HG02870 (cell line): ENCODE measurements at regions not wholly inside any gene's neighbourhood (a gene's known extent, or its start where the extent isn't known, plus 50 kb on each side); places are given as distances from the start of the nearest gene placed in this dataset.
"Not testable (repeated sequence)": the region's sequence is repeated elsewhere in the genome, so short reads cannot be mapped to it uniquely, and the experiment has no call there.

Source experiments
- ATAC-seq: cut with Tn5 transposase; IDR thresholded peaks from one replicate; pipeline ENCODE4 v1.9.1; 2021; ENCODE audit warnings: mild to moderate bottlenecking, moderate library complexity; ENCODE audit not compliant: unreplicated experiment

DNA sequence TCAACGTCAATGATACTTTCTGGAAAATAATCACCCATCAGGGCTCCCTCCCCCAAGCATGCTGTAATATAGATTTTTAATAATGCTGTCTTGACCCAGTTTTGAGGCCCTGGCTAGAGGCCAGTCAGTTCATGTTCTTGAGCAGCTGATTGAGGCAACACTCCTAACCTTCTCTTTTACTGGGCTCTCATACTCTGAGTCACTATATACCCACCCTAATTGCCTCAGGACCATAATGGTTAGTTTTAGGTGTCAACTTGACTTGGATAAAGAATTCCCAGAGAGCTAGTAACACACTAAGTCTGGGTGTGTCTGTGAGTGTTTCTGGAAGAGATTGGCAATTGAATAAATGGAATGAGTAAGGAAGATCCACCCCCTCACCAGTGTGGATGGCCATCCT, 527.0 kb upstream of the ATP2B1 start:
- ATAC-seq = no peak

DNA sequence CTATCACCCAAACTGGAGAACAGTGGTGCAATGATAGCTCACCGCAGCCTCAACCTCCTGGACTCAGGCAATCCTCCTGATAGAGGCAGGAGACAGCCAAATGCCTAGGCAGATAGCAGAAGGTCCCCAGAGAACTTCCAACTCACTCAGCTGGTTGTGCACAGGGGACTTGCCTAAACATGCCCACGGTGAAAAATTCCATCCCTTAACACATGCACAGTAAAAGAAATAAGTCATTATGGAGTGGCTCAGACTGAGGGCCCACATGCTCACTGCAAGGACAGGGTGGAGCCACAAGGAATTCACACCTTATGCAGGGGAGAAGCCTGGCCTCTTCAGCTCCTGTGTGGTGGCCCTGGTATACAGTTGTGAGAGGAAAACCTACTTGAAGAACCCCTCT, 525.8 kb upstream of the ATP2B1 start:
- ATAC-seq = no peak

DNA sequence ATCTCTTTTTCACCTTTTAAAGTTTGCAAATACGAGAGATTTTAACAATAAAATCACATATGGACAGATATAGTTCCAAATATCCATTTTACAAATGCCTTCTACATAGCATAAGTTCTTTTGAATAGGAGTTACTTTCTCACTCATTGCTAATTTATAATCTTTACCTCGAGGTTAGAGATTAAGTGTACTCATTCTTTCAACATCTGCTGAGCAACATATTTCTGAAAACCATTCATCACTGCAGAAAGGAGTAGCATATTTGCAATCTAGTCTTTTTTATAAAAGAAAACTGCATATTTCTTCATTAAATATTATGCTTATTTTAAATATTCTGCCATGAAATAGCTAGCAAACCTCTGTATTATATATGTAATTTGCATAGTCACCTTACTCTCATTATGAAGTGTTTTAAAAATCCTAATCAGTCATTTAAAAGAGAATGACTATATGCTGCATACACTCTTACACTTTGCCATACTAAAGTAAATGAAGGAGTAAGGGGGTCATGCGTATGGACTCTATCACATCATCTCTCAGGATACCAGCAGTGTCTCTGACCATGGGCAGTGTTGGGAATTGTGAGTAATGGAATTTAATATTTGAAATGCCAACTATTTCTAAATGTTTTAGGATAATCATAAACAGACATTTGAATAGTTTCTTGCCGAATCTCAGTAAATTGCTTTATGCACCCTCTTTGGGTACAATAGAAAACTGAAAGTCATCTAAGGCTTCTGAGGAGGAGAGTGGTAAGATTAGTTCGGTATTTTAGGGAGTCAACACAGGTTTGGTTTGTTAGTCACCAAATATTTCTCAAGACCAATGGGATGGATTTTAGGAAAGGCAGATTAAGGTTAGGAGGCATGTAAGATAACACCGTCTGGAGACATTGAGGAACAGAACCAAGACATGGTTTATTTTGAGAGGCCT, 524.8 kb upstream of the ATP2B1 start:
- no peak for ATAC-seq

DNA sequence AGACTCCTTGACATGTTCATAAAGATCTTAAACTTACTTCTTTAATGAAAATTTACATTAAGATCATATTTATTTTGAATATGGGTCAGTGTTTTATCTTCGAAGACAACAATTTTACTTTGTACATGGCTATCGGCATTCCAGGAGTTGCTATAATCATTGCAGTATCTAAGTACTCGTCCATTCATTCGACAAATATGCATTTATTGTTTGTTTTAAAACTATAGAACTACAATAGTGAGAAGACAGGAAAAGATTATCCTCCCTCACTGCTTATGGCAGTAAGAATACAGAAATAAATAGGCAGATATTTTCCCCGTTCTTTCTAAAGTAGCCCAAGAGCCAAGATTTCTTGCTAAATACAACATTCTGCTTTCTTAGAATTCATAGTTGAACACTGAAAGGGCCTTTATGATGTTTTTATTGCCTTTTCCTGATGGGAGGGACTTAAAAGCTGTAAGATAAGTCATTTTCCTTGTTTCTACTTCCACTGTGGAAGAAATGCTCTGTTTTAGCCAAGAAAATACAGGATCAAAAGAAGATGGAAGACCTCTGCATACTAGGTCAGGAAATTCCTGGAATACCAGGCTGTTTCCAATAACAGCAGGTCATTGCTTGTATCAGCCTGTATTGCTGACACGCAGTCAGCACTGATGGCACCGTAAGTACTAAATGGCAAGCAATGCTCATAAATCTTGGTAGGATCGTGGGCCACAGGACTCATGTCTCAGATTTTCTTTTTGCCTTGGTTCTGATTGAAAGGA, 521.0 kb upstream of the ATP2B1 start:
- no peak for ATAC-seq

DNA sequence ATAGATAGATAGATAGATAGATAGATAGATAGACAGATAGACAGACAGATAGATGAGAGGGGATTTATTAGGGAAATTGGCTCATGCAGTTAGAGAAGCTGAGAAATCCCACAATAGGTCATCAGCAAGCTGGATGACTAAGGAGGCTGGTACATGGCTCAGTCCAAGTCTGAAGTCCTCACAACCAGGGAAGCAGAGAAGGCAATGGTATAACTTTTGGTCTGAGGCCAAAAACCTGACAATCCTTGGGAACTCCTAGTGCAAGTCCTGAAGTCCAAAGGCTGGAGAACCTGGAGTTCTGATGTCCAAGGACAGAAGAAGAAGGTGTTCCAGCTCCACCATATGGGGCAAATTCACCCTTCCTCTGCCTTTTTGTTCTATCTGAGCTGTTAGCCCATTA, 517.6 kb upstream of the ATP2B1 start:
- ATAC-seq = no peak

DNA sequence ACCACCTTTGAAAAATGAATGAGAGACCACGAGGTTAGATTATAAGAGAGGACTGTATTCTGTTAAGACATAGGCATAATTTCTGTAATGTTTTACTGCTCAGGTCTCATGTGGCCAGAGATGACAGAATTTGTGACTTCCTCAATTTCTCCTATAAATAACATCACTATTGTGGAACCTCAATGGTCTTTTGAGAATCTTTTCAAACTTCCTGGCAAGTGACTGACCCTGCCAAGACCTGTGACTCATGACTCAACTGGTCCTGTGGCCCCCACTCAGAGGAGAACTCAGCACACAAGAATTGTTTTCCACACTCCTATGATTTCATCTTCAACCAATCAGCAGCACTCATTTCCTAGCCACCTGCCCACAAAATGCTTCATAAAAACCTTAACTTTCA, 508.2 kb upstream of the ATP2B1 start:
- no peak for ATAC-seq

DNA sequence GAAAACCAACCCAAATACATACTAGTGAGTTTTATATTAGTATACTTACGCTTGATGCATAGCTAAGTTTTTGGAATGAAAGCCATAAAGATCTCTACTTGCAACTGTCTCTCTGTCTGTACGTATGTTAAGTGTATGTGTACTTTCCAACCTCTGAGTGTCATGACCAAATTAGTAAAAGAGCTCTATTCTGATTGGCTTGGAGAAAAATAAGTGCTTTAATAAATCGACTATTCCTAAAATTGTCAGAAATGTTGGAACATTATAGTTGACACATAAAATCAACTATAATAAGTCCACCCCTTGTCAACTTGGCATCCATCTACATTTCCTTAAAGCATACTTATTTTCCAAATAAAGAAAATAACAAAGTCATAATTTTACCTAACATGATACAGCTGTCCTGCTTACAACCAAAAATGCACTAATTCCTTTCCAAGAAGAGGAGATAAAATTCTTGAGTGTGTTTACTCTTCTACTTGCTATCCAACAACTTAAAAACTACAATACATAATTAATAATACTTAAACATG, 507.4 kb upstream of the ATP2B1 start:
- ATAC-seq = no peak

DNA sequence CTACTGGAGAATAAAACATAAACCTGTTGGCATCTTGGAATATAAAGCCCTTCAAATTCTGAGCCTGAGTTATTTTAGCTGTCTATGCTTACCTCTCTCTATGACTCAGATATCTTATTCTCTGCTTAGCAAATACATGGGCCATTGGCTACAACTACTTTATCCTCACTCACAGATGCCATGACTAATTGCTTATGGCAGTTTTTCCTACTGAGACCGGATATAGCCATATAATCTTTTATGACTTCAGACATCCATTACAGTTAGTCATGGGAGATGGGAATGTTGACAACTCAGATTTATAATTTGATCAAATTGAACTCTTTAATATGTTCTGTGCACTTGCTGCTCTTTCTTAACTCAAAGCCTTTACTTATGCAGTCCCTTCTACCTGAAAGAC, 502.4 kb upstream of the ATP2B1 start:
- ATAC-seq = no peak

DNA sequence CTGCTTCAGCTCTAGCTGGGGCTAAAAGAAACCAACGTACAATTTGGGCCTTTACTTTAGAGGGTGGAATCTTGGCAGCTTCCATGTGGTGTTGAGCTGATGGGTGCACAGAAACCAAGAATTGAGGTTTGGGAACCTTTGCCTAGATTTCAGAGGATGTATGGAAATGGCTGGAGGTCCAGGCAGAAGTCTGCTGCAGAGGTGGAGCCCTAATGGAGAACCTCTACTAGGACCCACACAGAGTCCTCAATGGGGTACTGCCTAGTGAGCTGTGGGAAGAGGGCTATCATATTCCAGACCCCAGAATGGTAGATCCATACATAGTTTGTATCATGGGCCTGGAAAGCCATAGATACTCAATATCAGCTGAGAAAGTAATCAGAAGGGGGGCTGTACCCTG, 500.4 kb upstream of the ATP2B1 start:
- no peak for ATAC-seq

DNA sequence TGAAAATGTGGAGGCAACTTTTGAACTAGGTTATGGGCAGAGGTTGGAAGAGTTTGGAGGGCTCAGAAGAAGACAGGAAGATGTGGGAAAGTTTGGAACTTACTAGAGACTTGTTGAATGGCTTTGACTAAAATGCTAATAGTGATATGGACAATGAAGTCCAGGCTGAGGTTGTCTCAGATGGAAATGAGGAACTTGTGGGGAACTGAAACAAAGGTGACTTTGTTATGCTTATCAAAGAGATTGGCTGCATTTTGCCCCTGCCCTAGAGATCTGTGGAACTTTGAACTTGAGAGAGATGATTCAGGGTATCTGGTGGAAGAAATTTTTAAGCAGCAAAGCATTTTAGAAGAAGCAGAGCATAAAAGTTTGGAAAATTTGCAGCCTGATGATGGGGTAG, 499.7 kb upstream of the ATP2B1 start:
- ATAC-seq = not testable (repeated sequence)

DNA sequence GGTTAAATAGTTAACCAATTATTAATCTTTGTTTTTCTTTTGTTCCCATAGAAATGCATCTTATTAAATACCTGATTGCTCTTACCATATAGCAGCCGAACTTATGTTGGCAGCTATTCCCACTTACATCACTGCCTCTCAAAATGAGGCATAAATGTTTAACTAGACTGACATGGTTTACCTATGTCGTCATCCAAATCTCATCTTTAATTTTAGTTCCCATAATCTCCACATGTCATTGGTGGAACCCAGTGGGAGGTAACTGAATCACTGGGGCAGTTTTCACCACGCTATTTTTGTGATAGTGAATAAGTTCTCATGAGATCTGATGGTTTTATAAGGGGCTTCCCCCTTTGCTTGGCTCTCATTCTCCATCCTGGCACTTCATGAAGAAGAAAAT, 499.2 kb upstream of the ATP2B1 start:
- no peak for ATAC-seq

DNA sequence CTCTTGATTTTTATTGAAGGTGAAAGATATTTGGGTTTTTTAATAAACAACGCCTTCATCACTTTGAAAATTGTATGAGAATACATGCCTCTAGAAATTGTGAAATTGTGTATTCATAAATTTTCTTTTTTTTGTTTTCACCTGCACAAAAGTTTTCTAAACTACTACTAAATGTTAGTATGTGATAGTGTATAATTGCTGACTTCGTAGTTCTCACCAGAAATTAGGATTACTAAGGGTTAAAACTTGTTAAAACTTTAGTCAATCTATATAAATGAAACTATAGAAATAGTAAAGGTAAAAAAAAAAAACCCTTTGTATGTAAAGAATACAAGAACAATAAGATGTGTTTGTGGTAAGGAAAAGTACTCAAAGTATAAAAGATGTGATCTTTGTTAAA, 496.5 kb upstream of the ATP2B1 start:
- ATAC-seq = no peak

DNA sequence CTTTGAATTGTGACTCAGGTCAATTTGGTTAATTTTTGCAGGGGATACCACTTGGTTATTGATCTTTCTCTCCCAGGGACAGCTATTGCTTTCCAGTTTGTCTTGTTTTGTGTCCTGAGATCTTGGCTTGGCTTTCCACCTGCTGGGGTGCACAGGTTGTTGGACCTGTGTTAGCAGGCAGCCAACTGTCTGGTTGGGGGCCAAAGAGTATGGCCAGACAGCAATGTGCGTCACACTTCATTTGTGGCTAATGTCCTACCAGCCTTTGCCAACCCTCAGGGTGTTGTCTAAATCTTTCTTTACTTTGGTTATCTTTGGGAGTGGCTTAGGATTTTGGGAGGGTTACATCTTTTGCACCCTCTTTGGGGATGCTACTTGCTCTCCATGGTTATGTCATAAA, 494.9 kb upstream of the ATP2B1 start:
- no peak for ATAC-seq

DNA sequence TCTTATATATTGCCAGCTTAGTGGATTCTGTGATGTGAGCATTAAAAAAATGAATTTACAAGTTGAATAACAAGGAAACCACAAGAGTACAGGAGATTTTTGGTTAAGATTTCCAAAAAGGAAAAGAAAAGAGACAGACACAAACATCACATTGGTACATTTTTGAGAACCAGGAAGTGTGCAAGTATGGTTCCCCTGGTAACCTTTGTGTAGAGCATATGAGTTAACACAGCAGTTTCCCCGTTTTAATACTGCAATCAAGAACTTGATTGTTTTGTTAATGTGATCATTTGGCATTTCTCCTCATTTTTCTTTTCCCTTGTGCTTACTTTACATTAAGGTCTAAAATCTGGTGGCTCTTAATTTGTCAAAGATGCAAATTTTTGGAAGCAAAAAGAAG, 490.4 kb upstream of the ATP2B1 start:
- no peak for ATAC-seq

DNA sequence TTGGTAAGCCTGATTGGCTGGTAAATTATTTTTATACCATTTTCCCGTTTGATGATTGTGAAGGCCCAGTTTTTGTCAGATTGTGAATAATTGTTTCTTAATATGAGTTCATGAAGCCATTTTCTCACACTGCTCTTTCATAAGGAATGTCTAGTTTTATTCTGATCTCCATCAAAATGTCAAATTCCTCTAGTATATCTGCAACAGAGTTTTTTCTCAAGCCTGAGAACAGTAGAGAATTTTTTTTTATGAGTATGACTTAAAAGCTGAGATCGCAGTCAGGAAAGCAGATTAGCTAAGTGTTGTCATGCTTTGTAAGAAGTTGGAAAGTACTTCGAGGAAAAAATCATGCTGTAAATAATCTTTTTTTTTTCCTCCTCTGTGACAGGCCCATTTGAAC, 484.9 kb upstream of the ATP2B1 start:
- ATAC-seq = no peak

DNA sequence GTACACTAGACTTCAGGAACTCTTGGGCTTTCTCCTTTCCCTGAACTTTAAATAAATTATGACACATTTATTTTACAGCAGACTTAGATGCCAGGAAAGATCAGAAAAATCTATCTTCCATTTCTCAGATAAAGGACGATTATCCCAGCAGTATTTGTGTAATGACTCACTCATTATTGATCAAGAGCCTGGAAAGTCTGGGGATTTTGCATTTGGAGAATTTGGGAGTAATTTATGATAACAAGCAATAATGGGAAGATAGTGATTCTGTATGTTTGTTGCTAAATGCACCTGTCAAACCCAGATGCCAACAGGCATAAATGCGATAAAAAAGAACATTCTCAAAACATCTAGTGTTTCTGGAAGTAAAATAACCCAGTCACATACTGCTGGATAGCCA, 480.2 kb upstream of the ATP2B1 start:
- no peak for ATAC-seq

DNA sequence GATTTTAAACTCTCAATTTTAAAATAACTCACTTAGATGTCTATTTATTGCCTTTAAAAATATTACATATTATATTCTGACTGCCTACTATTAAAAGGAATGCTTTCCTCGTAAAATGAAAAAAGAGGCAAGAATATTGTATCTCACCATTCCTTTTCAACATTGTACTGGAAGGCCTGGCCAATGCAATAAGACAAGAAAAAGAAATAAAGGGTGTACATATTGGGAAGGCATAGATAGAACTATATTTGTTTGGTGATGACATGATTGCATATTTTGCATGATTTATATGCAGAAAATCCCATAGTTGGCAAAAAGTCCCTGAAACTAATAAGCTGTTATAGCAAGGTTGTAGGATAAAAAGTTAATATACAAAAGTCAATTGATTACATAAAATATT, 474.6 kb upstream of the ATP2B1 start:
- no peak for ATAC-seq

DNA sequence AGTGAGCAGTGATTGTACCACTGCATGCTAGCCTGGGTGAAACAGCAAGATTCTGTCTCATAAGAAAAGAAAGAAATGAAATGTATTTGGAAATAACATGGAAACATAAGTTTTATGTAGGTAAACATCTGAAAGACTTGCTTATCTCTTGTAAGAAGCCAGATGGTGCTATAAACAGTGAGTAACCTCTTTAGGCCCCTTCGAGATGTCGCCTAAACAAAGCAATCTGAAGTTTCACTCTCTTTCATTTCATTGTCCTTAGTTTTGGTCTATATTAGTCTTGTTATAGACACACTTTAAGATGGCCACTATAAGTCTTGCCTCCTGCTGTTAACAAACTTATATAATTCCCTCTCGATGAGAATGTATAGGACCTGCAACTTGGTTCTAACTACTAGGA, 472.6 kb upstream of the ATP2B1 start:
- ATAC-seq = no peak

DNA sequence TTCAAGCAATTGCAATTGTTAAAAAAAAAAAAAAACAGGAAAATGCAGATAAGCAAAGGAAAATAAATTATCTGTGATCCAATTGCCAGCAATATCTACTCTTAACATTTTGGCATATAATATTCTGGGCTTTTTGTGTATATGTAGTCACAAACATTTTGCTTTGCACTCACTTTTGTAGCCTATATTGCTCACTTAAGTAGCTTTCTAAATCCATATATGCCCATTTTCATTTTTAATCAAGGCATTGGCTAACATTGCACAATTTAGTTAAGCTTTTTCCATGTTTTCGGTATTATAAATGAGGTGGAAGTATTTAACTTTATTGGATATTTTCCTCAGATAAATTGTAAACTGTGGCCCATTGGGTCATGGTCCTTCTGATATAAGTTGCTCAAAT, 466.3 kb upstream of the ATP2B1 start:
- ATAC-seq = no peak

DNA sequence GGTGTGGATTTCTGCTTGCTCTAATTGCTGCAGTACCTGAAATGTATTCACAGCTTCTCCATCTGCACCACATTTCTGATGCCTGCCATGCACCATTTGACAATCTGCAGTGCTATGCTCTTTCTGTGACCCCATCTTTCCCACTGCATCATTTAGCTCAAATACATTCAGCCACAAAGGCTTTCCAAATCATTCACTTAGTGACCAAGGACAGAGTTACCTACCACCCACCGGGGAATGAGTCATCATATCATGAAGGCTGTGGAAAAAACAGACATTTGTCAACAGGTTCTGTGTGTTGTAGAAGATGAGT, 465.5 kb upstream of the ATP2B1 start:
- peak; percentile 81 for ATAC-seq

DNA sequence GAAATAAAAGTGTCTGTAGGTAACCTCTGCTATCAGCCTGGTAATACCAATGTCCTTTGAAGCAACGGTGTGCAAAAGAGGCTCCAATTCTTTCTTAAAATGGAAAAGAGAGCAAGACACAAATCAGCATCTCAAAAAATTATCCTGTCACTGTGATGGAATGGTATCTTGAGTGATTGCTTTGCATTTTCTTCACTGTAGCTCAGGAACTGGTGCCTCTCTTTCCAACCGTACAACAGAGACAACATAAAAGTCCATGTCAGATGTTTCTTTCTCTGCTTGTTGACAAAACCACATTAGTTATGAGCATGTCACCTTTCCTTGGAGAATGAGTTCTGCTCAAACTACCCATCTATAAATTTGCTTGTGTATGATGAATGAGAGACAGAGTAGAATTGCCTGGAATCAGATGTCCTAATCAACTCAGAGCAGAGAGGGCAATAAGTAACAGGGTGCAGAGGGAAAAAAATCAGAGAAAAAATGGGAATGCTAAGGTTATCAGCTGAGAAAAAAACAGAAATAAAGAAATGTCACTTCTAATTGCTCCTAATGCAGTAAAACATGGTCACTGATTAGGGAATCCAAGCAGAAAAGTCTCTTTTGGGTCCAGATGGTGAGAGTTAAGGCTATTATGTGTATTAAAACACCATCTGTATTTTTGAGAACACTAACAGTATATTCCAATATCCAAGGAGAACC, 465.0 kb upstream of the ATP2B1 start:
- no peak for ATAC-seq

DNA sequence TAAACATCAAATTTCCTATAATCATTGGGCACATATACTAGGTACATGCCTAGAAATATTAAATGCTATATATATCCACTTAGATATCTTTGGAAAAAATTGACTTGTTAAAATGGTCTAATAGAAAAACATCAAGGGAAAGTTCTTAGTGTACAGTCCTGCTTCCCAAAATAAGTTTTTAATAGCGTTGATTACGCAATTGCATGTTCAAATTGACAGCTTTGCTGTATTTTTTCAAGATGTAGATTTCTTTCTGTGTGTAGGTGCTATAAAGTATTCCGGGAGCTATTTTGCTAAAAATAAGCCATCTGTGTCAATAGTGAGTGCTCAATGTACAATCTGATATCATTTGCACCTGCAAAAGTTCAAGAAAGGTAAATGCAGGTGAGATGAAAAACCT, 463.9 kb upstream of the ATP2B1 start:
- ATAC-seq = no peak
